ENCODE measurements at regions not wholly inside any gene's neighbourhood (a gene's known extent, or its start where the extent isn't known, plus 50 kb on each side); places are given as distances from the start of the nearest gene placed in this dataset.

DNA sequence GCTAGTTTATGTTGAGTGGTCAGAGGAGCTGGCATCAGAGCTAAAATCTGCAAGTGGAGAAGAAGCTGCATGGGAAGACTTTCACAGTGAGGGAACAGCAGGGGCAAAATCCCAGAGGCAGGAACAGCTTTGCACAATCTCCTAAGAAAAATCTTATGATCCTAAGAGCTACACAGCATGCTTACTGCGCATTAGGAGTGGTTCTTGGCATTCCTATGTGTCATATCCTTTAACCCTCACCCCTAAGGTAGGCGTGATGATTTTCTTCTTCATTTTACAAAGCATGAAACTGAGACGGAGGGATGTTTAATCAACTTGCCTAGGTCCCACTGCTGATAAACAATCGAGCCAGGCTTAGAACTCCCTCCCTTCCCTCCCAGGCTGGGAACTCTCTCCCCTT is 313.6 kb upstream of the SULF2 start:
- TF ChIP-seq, protein P1, sequence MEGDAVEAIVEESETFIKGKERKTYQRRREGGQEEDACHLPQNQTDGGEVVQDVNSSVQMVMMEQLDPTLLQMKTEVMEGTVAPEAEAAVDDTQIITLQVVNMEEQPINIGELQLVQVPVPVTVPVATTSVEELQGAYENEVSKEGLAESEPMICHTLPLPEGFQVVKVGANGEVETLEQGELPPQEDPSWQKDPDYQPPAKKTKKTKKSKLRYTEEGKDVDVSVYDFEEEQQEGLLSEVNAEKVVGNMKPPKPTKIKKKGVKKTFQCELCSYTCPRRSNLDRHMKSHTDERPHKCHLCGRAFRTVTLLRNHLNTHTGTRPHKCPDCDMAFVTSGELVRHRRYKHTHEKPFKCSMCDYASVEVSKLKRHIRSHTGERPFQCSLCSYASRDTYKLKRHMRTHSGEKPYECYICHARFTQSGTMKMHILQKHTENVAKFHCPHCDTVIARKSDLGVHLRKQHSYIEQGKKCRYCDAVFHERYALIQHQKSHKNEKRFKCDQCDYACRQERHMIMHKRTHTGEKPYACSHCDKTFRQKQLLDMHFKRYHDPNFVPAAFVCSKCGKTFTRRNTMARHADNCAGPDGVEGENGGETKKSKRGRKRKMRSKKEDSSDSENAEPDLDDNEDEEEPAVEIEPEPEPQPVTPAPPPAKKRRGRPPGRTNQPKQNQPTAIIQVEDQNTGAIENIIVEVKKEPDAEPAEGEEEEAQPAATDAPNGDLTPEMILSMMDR (conservative IDR thresholded peaks at IDR 0.05) = no peak
- no peak for TF ChIP-seq EZH2 (IDR thresholded peaks at IDR 0.05; ENCODE audit: low read depth)
